OCI-LY1 (cell line): ENCODE measurements at regions not wholly inside any gene's neighbourhood (a gene's known extent, or its start where the extent isn't known, plus 50 kb on each side); places are given as distances from the start of the nearest gene placed in this dataset.

Experiments used
- H2AFZ ChIP-seq: fragments of 200-600 bp; sonication (generic), shearing (Covaris generic); 2 replicates; pipeline ENCODE4 v1.6.0; 2014; ENCODE audit warnings: antibody characterized with exemption, mild to moderate bottlenecking, low read length
- H3F3A ChIP-seq: fragments of 200-600 bp; sonication (generic), shearing (Covaris generic); 2 replicates; pipeline ENCODE4 v1.6.0; 2014; ENCODE audit warnings: mild to moderate bottlenecking, antibody characterized with exemption, low read length, moderate library complexity; ENCODE audit not compliant: insufficient read depth
- H3K27ac ChIP-seq: fragments of 200-600 bp; sonication (generic); 2 replicates; pipeline ENCODE4 v1.5.1; 2014; ENCODE audit warnings: low read length, mixed run types, mild to moderate bottlenecking, low read depth; ENCODE audit not compliant: poor library complexity, severe bottlenecking
- H3K27me3 ChIP-seq: fragments of 200-600 bp; sonication (generic); 2 replicates; pipeline ENCODE4 v1.6.0; 2014; ENCODE audit warnings: antibody characterized with exemption, mild to moderate bottlenecking, low read length, moderate library complexity; ENCODE audit not compliant: insufficient read depth
- H3K36me3 ChIP-seq: fragments of 200-600 bp; sonication (generic); 2 replicates; pipeline ENCODE4 v1.6.1; 2014; ENCODE audit warnings: mild to moderate bottlenecking, antibody characterized with exemption, low read length, moderate library complexity, mixed read lengths; ENCODE audit not compliant: insufficient read depth
- H3K4me1 ChIP-seq: fragments of 200-600 bp; sonication (generic); 2 replicates; pipeline ENCODE4 v1.5.1; 2014; ENCODE audit warnings: mild to moderate bottlenecking, low read length, moderate library complexity; ENCODE audit not compliant: insufficient read depth, severe bottlenecking
- H3K4me2 ChIP-seq: fragments of 200-600 bp; sonication (generic), shearing (Covaris generic); 2 replicates; pipeline ENCODE4 v1.6.1; 2014; ENCODE audit warnings: low read length
- H3K4me3 ChIP-seq: fragments of 200-600 bp; sonication (generic); 2 replicates; pipeline ENCODE4 v1.5.1; 2014; ENCODE audit warnings: low read length, low read depth, mild to moderate bottlenecking, mixed read lengths; ENCODE audit not compliant: poor library complexity, severe bottlenecking
- H3K79me2 ChIP-seq: fragments of 200-600 bp; shearing (Covaris generic); 2 replicates; pipeline ENCODE4 v1.6.1; 2016; ENCODE audit warnings: mixed run types, low read length, mixed read lengths; ENCODE audit not compliant: insufficient read depth
- H3K9ac ChIP-seq: fragments of 200-600 bp; sonication (generic), shearing (Covaris generic); 2 replicates; pipeline ENCODE4 v1.6.1; 2014; ENCODE audit warnings: mild to moderate bottlenecking, low read length, mixed read lengths
- H3K9me2 ChIP-seq: fragments of 200-600 bp; sonication (generic), shearing (Covaris generic); 2 replicates; pipeline ENCODE4 v1.6.1; 2014; ENCODE audit warnings: low read depth, mild to moderate bottlenecking, low read length, mixed read lengths
- H3K9me3 ChIP-seq: fragments of 200-600 bp; shearing (Covaris generic); 2 replicates; pipeline ENCODE4 v1.6.1; 2014; ENCODE audit warnings: low read length, mixed read lengths
- H4K20me1 ChIP-seq: fragments of 200-600 bp; sonication (generic), shearing (Covaris generic); 2 replicates; pipeline ENCODE4 v1.6.0; 2016; ENCODE audit warnings: mild to moderate bottlenecking, low read length; ENCODE audit not compliant: insufficient read depth
- EZH2 ChIP-seq: fragments of 200-600 bp; sonication (generic), shearing (Covaris generic); IDR thresholded peaks from 2 replicates; pipeline ENCODE4 v1.8.0; 2017; ENCODE audit warnings: borderline replicate concordance, mixed run types, mild to moderate bottlenecking, antibody characterized with exemption, low read length, moderate library complexity, mixed read lengths
- TF ChIP-seq, protein P1 (sequence below): fragments of 200-600 bp; sonication (generic), shearing (Covaris generic); IDR thresholded peaks from 2 replicates; pipeline ENCODE4 v1.5.1; 2017; ENCODE audit warnings: mild to moderate bottlenecking, antibody characterized with exemption, low read length, moderate library complexity, mixed read lengths

DNA sequence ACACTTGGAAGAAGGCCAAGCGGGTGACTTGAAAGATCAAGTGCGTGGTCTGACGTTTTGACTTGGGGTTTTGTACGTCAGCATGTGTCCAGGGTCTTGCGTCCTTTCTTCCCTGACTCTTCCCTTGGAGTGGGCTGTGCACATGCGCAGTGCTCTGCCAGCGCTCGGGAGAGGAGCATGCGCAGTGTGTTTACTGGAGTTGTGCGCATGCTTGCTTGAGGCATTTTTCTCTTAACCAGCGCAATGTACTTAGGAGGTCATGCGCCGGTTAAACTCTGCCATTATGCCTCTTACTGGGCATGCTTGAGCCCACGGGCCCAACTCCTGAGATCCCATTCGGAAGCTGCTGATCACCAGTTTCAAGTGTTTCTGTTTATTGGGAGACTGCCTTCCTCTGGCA lies 242.5 kb upstream of the AJAP1 start:
- TF ChIP-seq, protein P1, sequence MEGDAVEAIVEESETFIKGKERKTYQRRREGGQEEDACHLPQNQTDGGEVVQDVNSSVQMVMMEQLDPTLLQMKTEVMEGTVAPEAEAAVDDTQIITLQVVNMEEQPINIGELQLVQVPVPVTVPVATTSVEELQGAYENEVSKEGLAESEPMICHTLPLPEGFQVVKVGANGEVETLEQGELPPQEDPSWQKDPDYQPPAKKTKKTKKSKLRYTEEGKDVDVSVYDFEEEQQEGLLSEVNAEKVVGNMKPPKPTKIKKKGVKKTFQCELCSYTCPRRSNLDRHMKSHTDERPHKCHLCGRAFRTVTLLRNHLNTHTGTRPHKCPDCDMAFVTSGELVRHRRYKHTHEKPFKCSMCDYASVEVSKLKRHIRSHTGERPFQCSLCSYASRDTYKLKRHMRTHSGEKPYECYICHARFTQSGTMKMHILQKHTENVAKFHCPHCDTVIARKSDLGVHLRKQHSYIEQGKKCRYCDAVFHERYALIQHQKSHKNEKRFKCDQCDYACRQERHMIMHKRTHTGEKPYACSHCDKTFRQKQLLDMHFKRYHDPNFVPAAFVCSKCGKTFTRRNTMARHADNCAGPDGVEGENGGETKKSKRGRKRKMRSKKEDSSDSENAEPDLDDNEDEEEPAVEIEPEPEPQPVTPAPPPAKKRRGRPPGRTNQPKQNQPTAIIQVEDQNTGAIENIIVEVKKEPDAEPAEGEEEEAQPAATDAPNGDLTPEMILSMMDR = no peak
- TF ChIP-seq EZH2 = no peak
- Histone ChIP-seq H3K9ac (no peak overlapping the region), H3K4me3 (no peak overlapping the region), H3K36me3 (no peaks in the 10 kb centered on the region), H3K9me3 (no peaks in the 10 kb centered on the region), H3K4me1 (no peaks in the 10 kb centered on the region), H2AFZ (no peak overlapping the region), H3K27ac (no peak overlapping the region), H3F3A (no peaks in the 10 kb centered on the region), H3K4me2 (no peak overlapping the region), H3K9me2 (no peaks in the 10 kb centered on the region), H3K27me3 (no peaks in the 10 kb centered on the region), H3K79me2 (no peaks in the 10 kb centered on the region), H4K20me1 (no peaks in the 10 kb centered on the region)

DNA sequence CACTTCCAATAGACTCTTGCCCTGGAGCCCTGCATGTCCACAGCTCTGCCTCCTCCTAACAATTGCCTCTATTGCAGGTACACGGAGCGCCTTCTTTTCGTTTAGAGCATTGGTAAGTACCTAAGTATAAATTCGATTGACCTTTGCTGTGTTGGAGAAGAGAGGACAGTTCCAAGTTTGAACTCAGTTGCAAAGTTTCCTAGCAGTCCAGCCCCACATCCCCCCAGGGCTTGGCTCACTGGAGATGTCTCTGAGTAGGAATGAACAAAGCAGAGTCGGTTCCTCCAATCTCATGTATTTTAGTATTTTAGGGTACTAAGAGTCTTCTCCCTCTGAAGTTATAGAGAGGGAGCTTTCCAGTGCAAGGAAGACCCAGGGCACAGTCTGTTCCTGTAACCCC lies 238.9 kb upstream of the AJAP1 start:
- Histone ChIP-seq H2AFZ (no peak overlapping the region), H3K9ac (no peak overlapping the region), H3K4me1 (no peaks in the 10 kb centered on the region), H3K4me3 (no peak overlapping the region), H3K36me3 (no peaks in the 10 kb centered on the region; the same call in 1 of the 2 replicates), H3F3A (no peaks in the 10 kb centered on the region), H3K4me2 (no peak overlapping the region), H3K79me2 (no peaks in the 10 kb centered on the region), H3K27ac (no peak overlapping the region), H3K9me3 (peaks cover 6% of the 10 kb centered on the region; the same call in 1 of the 2 replicates), H3K27me3 (no peaks in the 10 kb centered on the region), H3K9me2 (no peaks in the 10 kb centered on the region), H4K20me1 (no peaks in the 10 kb centered on the region)
- TF ChIP-seq, protein P1 = no peak
- TF ChIP-seq EZH2 = no peak

- TF ChIP-seq, protein P1 = no peak
- TF ChIP-seq EZH2 = no peak
- Histone ChIP-seq H3K27me3 (no peaks in the 10 kb centered on the region), H3K27ac (no peak overlapping the region)
Measured at GRCh38 chr1:4416189-4416588, 238.2 kb upstream of the AJAP1 start.

More at GRCh38 chr1:4416189-4416588, 238.2 kb upstream of the AJAP1 start:
- no peak overlapping the region for H3K4me3 ChIP-seq
- H3K4me1 ChIP-seq = peaks cover 2% of the 10 kb centered on the region
- H4K20me1 ChIP-seq = no peaks in the 10 kb centered on the region
- H3K9me3 ChIP-seq = peaks cover 9% of the 10 kb centered on the region; the same call in 1 of the 2 replicates
- H3K9me2 ChIP-seq = no peaks in the 10 kb centered on the region
- no peak overlapping the region for H2AFZ ChIP-seq
- no peaks in the 10 kb centered on the region for H3F3A ChIP-seq
- H3K4me2 ChIP-seq = no peak overlapping the region
- no peaks in the 10 kb centered on the region; the same call in 1 of the 2 replicates for H3K36me3 ChIP-seq
- H3K9ac ChIP-seq = no peak overlapping the region
- H3K79me2 ChIP-seq = no peaks in the 10 kb centered on the region
